Neural cell (in vitro differentiated cells): ENCODE measurements at regions not wholly inside any gene's neighbourhood (a gene's known extent, or its start where the extent isn't known, plus 50 kb on each side); places are given as distances from the start of the nearest gene placed in this dataset.

ENCODE experiments used
- H2AFZ ChIP-seq: fragments of 200-600, 300-800 bp; sonication (generic), shearing (Covaris generic); 2 replicates; pipeline ENCODE4 v1.6.0; 2014; ENCODE audit warnings: low read depth, mild to moderate bottlenecking, antibody characterized with exemption, low read length, moderate library complexity
- H3F3A ChIP-seq: fragments of 200-600 bp; shearing (Covaris generic); 2 replicates; pipeline ENCODE4 v1.6.1; 2016; ENCODE audit warnings: mild to moderate bottlenecking, moderate library complexity, mixed read lengths, antibody characterized with exemption, low read length; ENCODE audit not compliant: insufficient read depth, poor library complexity, severe bottlenecking
- H3K27ac ChIP-seq: fragments of 200-600, 300-800 bp; sonication (generic), shearing (Covaris generic); 2 replicates; pipeline ENCODE4 v1.5.1; 2014; ENCODE audit warnings: mild to moderate bottlenecking, low read length, moderate library complexity
- H3K27me3 ChIP-seq: fragments of 300-800, 200-600 bp; sonication (generic), shearing (Covaris generic); 2 replicates; pipeline ENCODE4 v1.6.0; 2014; ENCODE audit warnings: mild to moderate bottlenecking, low read depth, low read length, moderate library complexity; ENCODE audit not compliant: insufficient read depth
- H3K36me3 ChIP-seq: fragments of 300-800, 200-600 bp; sonication (generic), shearing (Covaris generic); 2 replicates; pipeline ENCODE4 v1.5.1; 2014; ENCODE audit warnings: mild to moderate bottlenecking, antibody characterized with exemption, low read length, moderate library complexity; ENCODE audit not compliant: insufficient read depth
- H3K4me2 ChIP-seq: fragments of 300-800, 200-600 bp; sonication (generic), shearing (Covaris generic); 2 replicates; pipeline ENCODE4 v1.6.0; 2014; ENCODE audit warnings: mild to moderate bottlenecking, low read length
- H3K4me3 ChIP-seq: fragments of 300-800, 200-600 bp; sonication (generic), shearing (Covaris generic); 2 replicates; pipeline ENCODE4 v1.5.1; 2014; ENCODE audit warnings: mild to moderate bottlenecking, low read length, moderate library complexity
- H3K79me2 ChIP-seq: fragments of 200-600 bp; shearing (Covaris generic); replicated peaks from 2 replicates; pipeline ENCODE4 v1.6.0; 2014; ENCODE audit warnings: mild to moderate bottlenecking, low read length, moderate library complexity; ENCODE audit not compliant: insufficient read depth
- H3K9ac ChIP-seq: fragments of 300-800, 200-600 bp; sonication (generic), shearing (Covaris generic); 2 replicates; pipeline ENCODE4 v1.6.1; 2016; ENCODE audit warnings: mild to moderate bottlenecking, low read length, mixed read lengths
- H3K9me2 ChIP-seq: fragments of 200-600 bp; shearing (Covaris generic); 2 replicates; pipeline ENCODE4 v1.6.1; 2016; ENCODE audit warnings: mild to moderate bottlenecking, low read length, mixed read lengths; ENCODE audit not compliant: insufficient read depth
- H3K9me3 ChIP-seq: fragments of 200-600, 300-800 bp; sonication (generic), shearing (Covaris generic); 2 replicates; pipeline ENCODE4 v1.6.1; 2016; ENCODE audit warnings: mild to moderate bottlenecking, mixed run types, low read length, moderate library complexity, mixed read lengths
- H4K20me1 ChIP-seq: fragments of 200-600 bp; shearing (Covaris generic); 2 replicates; pipeline ENCODE4 v1.6.1; 2016; ENCODE audit warnings: mild to moderate bottlenecking, mixed run types; ENCODE audit not compliant: insufficient read depth
- EP300 ChIP-seq: fragments of 450-650 bp; conservative IDR thresholded peaks from 2 replicates; pipeline ENCODE4 v1.6.1; 2014; ENCODE audit warnings: antibody characterized with exemption, mild to moderate bottlenecking, moderate library complexity; ENCODE audit not compliant: poor library complexity, severe bottlenecking
- EZH2 ChIP-seq: fragments of 200-600, 300-800 bp; shearing (Covaris generic), sonication (generic); IDR thresholded peaks from 2 replicates; pipeline ENCODE4 v1.6.1; 2014; ENCODE audit warnings: antibody characterized with exemption, low read length, borderline replicate concordance, mild to moderate bottlenecking; ENCODE audit not compliant: insufficient read depth, poor library complexity, severe bottlenecking
- MXI1 ChIP-seq: fragments of 450-650 bp; conservative IDR thresholded peaks from 2 replicates; pipeline ENCODE4 v1.6.1; 2014; ENCODE audit warnings: antibody characterized with exemption, mild to moderate bottlenecking; ENCODE audit not compliant: poor library complexity, severe bottlenecking
- POLR2AphosphoS5 ChIP-seq: IDR thresholded peaks from 2 replicates; pipeline ENCODE4 v1.6.1; 2012
- RAD21 ChIP-seq: fragments of 450-650 bp; conservative IDR thresholded peaks from 2 replicates; pipeline ENCODE4 v1.6.1; 2014; ENCODE audit warnings: antibody characterized with exemption, mild to moderate bottlenecking, moderate library complexity
- REST ChIP-seq: IDR thresholded peaks from 2 replicates; pipeline ENCODE4 v1.6.1; 2012; ENCODE audit warnings: borderline replicate concordance
- SMC3 ChIP-seq: fragments of 450-650 bp; conservative IDR thresholded peaks from 2 replicates; pipeline ENCODE4 v1.6.1; 2014; ENCODE audit warnings: antibody characterized with exemption, mild to moderate bottlenecking, moderate library complexity; ENCODE audit not compliant: poor library complexity
- TAF1 ChIP-seq: IDR thresholded peaks from 2 replicates; pipeline ENCODE4 v1.6.1; 2012; ENCODE audit warnings: low read depth
- TF ChIP-seq, protein P1 (sequence below): fragments of 450-650 bp; IDR thresholded peaks from 2 replicates; pipeline ENCODE4 v1.5.1; 2014; ENCODE audit warnings: antibody characterized with exemption, mild to moderate bottlenecking, moderate library complexity; ENCODE audit not compliant: poor library complexity, severe bottlenecking

DNA sequence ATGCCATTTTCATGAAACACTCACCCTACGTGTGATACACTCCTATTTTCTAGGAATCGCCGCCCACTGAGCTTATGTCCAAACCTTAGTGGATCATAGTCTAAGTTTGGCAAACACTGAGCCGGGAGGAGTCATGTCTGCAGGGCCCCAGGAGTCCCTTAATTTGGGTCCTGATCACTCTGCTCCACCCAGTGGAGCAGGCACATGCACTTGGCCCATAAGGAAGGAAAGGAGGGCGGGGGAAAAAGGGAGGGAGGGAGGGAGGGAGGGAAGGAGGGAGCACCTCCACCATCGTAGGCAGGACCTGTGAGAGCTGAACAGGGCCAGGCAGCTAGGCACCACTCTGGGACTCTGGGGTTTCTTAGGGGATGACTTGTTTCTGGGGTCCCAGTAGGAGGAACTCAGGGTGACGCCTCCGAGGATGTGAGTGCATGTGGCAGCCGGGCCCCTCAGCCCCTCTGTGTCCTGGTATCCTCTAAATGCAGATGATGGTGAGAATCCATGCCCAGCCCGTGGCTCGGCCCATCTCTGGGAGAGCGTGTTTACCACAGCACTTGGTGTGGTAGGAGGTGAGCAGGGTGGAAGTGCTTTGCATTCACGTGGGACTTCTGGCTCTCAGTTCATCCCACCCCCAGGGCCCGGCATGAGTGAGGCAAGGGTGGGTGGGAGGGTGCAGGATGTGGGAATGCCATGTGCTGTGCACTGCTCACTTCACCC, 109.4 kb downstream of the KLF13 start:
- Histone ChIP-seq H3K9me2 (no peaks in the 10 kb centered on the region), H2AFZ (no peak overlapping the region), H4K20me1 (no peaks in the 10 kb centered on the region), H3K9ac (no peak overlapping the region), H3K4me3 (no peak overlapping the region), H3K27me3 (peaks cover 5% of the 10 kb centered on the region), H3K27ac (no peak overlapping the region), H3F3A (no peaks in the 10 kb centered on the region), H3K79me2 (no peaks in the 10 kb centered on the region), H3K36me3 (no peaks in the 10 kb centered on the region), H3K9me3 (no peaks in the 10 kb centered on the region), H3K4me2 (no peak overlapping the region)
- TF ChIP-seq TAF1 (no peak), EP300 (no peak)

GRCh38 chr15:31437686-31438085, 111.1 kb downstream of the KLF13 start:
- no peak overlapping the region for H3K4me3 ChIP-seq
- H3K9ac ChIP-seq: no peak overlapping the region
- H3K4me2 ChIP-seq: no peak overlapping the region
- no peak overlapping the region for H3K27ac ChIP-seq
- no peaks in the 10 kb centered on the region for H3K79me2 ChIP-seq
- H4K20me1 ChIP-seq: no peaks in the 10 kb centered on the region
- H2AFZ ChIP-seq: no peak overlapping the region
- no peaks in the 10 kb centered on the region for H3F3A ChIP-seq
- H3K27me3 ChIP-seq: peaks cover 5% of the 10 kb centered on the region
- no peaks in the 10 kb centered on the region for H3K36me3 ChIP-seq
- TF ChIP-seq EZH2: no peak
- TF ChIP-seq SMC3: no peak
- TF ChIP-seq REST: no peak
- no peak for TF ChIP-seq TAF1
- TF ChIP-seq, protein P1, sequence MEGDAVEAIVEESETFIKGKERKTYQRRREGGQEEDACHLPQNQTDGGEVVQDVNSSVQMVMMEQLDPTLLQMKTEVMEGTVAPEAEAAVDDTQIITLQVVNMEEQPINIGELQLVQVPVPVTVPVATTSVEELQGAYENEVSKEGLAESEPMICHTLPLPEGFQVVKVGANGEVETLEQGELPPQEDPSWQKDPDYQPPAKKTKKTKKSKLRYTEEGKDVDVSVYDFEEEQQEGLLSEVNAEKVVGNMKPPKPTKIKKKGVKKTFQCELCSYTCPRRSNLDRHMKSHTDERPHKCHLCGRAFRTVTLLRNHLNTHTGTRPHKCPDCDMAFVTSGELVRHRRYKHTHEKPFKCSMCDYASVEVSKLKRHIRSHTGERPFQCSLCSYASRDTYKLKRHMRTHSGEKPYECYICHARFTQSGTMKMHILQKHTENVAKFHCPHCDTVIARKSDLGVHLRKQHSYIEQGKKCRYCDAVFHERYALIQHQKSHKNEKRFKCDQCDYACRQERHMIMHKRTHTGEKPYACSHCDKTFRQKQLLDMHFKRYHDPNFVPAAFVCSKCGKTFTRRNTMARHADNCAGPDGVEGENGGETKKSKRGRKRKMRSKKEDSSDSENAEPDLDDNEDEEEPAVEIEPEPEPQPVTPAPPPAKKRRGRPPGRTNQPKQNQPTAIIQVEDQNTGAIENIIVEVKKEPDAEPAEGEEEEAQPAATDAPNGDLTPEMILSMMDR: no peak
- no peak for TF ChIP-seq POLR2AphosphoS5
- no peak for TF ChIP-seq RAD21
- no peak for TF ChIP-seq EP300
- no peak for TF ChIP-seq MXI1
- no peaks in the 10 kb centered on the region for H3K9me2 ChIP-seq
- H3K9me3 ChIP-seq: no peaks in the 10 kb centered on the region
